HL-60 (cell line): ENCODE measurements at regions not wholly inside any gene's neighbourhood (a gene's known extent, or its start where the extent isn't known, plus 50 kb on each side); places are given as distances from the start of the nearest gene placed in this dataset.

Experiments
- DNase-seq, 2 experiments: peaks; one replicate each; pipeline ENCODE4 v3.0.0-alpha.2; 2010 to 2020; ENCODE audit warnings: low read depth in 1 of 2, low spot score in 1 of 2
- H3K27ac ChIP-seq: fragments of 250-450 bp; sonication (Bioruptor Pico); replicated peaks from 2 replicates; pipeline ENCODE4 v1.5.1; 2020; ENCODE audit warnings: mild to moderate bottlenecking, moderate library complexity
- H3K27me3 ChIP-seq: fragments of 250-450 bp; sonication (Bioruptor Pico); 2 replicates; pipeline ENCODE4 v1.5.1; 2021; ENCODE audit warnings: mild to moderate bottlenecking, moderate library complexity; ENCODE audit not compliant: insufficient read depth, poor library complexity, severe bottlenecking
- H3K4me3 ChIP-seq: replicated peaks from 2 replicates; pipeline ENCODE4 v1.5.1; 2011; ENCODE audit warnings: mild to moderate bottlenecking, control low read depth, low read length; ENCODE audit not compliant: insufficient read depth
- GABPA ChIP-seq: IDR thresholded peaks from 2 replicates; pipeline ENCODE4 v1.6.1; 2012; ENCODE audit warnings: low read depth
- POLR2AphosphoS5 ChIP-seq: IDR thresholded peaks from 2 replicates; pipeline ENCODE4 v1.6.1; 2012; ENCODE audit warnings: low read depth
- REST ChIP-seq: IDR thresholded peaks from 2 replicates; pipeline ENCODE4 v1.6.1; 2012; ENCODE audit warnings: low read depth; ENCODE audit not compliant: insufficient replicate concordance
- SPI1 ChIP-seq: IDR thresholded peaks from 2 replicates; pipeline ENCODE4 v1.6.1; 2012; ENCODE audit warnings: low read depth, mild to moderate bottlenecking, borderline replicate concordance
- TF ChIP-seq, protein P1 (sequence below): IDR thresholded peaks from one replicate; pipeline ENCODE4 v1.5.1; 2011; ENCODE audit warnings: low read length, control low read depth, inconsistent platforms; ENCODE audit not compliant: insufficient read depth

DNA sequence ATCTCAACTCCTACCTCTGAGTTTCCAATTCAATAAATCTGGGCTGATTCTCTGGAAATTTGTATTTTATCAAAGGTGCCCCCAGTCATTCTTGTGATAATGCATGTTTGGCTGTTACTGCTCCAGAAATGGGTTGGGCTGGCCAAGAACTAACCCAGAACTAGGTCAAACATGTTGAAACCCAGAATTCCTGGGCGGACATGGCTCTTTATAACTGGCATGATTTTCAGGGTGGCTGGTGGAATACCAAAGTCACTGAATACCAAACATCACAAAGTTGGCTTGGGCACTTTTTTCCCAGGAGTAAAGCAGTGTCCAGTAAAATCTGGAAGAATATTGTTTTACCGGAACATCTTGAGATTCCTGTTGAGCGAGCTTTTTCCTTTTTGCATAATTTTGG is 89.4 kb upstream of the S1PR1 start:
- Histone ChIP-seq H3K4me3 (no peak overlapping the region), H3K27me3 (no peaks in the 10 kb centered on the region), H3K27ac (no peak overlapping the region)
- TF ChIP-seq, protein P1, sequence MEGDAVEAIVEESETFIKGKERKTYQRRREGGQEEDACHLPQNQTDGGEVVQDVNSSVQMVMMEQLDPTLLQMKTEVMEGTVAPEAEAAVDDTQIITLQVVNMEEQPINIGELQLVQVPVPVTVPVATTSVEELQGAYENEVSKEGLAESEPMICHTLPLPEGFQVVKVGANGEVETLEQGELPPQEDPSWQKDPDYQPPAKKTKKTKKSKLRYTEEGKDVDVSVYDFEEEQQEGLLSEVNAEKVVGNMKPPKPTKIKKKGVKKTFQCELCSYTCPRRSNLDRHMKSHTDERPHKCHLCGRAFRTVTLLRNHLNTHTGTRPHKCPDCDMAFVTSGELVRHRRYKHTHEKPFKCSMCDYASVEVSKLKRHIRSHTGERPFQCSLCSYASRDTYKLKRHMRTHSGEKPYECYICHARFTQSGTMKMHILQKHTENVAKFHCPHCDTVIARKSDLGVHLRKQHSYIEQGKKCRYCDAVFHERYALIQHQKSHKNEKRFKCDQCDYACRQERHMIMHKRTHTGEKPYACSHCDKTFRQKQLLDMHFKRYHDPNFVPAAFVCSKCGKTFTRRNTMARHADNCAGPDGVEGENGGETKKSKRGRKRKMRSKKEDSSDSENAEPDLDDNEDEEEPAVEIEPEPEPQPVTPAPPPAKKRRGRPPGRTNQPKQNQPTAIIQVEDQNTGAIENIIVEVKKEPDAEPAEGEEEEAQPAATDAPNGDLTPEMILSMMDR = no peak
- TF ChIP-seq POLR2AphosphoS5 (no peak), SPI1 (no peak), REST (no peak), GABPA (no peak)
- DNase-seq = no peak

DNA sequence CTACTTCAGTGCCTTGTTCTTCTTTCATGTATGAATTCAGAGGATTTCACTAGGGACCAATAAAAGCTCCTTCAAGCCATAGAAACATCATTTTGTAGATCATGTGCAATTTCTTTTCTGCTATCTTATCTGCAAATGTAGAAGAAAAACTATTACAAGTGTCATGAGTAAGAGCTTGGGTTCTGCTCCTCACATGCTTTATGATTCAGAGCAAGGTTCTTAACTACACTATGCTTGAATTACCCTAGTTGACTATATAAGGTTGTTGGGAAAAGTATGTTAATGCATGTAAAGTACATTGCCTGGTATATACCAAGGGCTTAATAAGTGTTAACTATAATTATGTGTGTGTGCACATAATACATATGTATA is 91.4 kb upstream of the S1PR1 start:
- Histone ChIP-seq H3K4me3 (no peak overlapping the region), H3K27me3 (no peaks in the 10 kb centered on the region), H3K27ac (no peak overlapping the region)
- TF ChIP-seq SPI1 (no peak), REST (no peak), GABPA (no peak), POLR2AphosphoS5 (no peak)
- TF ChIP-seq, protein P1 = no peak
- DNase-seq = no peak

DNA sequence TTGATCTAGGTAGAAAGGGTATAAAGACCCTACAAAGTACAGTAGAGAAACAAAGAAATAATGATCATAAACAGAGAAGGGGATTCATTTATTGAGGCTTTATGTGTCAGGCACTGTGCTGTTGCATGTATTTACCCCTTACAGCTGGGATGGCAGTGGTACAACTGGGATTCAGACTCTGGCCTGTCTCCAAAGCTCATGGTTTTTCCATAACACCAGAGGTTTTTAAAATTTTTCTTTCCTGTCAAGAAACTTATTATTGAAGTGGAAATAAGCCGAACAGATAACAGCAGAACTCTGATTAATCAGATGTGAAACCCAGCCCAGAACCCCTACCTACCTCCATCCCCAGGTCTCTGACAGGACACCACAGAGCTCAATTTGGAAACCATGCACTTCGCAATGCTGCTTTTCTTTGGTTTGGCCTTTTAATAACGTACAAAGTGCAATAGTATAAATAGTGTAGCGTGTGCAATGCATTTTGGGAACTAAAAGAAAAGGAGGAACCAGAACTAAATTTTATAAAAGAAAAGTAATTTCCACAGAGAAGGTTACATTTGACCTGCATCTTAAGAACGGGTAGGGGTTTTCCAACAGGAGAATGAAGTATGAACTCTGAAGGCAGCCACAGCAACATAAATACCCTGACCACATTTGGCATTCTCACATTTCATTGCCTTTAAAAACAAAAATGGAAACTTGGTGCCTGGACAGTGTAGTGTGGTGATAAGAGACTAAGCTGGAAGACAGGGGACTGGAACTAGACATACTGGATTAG is 92.0 kb upstream of the S1PR1 start:
- DNase-seq = no peak
- H3K4me3 ChIP-seq = no peak overlapping the region
- TF ChIP-seq POLR2AphosphoS5 = no peak
- TF ChIP-seq REST = no peak
- TF ChIP-seq, protein P1 = no peak
- no peak for TF ChIP-seq SPI1
- no peaks in the 10 kb centered on the region for H3K27me3 ChIP-seq
- H3K27ac ChIP-seq = no peak overlapping the region
